SK-N-SH (cell line): ENCODE measurements at regions not wholly inside any gene's neighbourhood (a gene's known extent, or its start where the extent isn't known, plus 50 kb on each side); places are given as distances from the start of the nearest gene placed in this dataset.

ENCODE experiments used
- CTCF ChIA-PET: fragments of 300-600, 350-600 bp; formaldehyde crosslinking; extraction: SDS; loops from one replicate; lab custom pipeline; 2021; lab: Yijun Ruan, JAX
- POLR2A ChIA-PET: fragments of 350-600 bp; sonication (Branson Sonifier 250); formaldehyde crosslinking; extraction: SDS; loops from one replicate; lab custom pipeline; 2020; ENCODE audit warnings: antibody characterized with exemption, inconsistent platforms; lab: Yijun Ruan, JAX
- DNase-seq: peaks from one replicate; pipeline ENCODE4 v3.0.0; 2012
- H2AFZ ChIP-seq: fragments of 200-600 bp; sonication (generic); 2 replicates; pipeline ENCODE4 v1.8.1; 2016; ENCODE audit warnings: antibody characterized with exemption, mild to moderate bottlenecking, low read depth
- H3F3A ChIP-seq: fragments of 200-600 bp; sonication (generic); replicated peaks from 2 replicates; pipeline ENCODE3; 2016; ENCODE audit warnings: antibody characterized with exemption, mild to moderate bottlenecking; ENCODE audit not compliant: insufficient read depth
- H3K27ac ChIP-seq, 2 experiments: fragments of 200-500 bp in 1 of 2; fragments of 200-600 bp in 1 of 2; sonication (Bioruptor generic) in 1 of 2; sonication (generic), shearing (Covaris generic) in 1 of 2; 2 replicates each; pipeline versions ENCODE4 v1.5.1 to v1.6.1; 2014 to 2016; ENCODE audit warnings: low read depth in 2 of 2, inconsistent platforms in 1 of 2, low read length in 1 of 2, mild to moderate bottlenecking in 1 of 2, mixed read lengths in 1 of 2
- H3K27me3 ChIP-seq: fragments of 200-600 bp; sonication (generic), shearing (Covaris generic); 2 replicates; pipeline ENCODE4 v1.6.1; 2016; ENCODE audit warnings: mixed run types; ENCODE audit not compliant: insufficient read depth
- H3K36me3 ChIP-seq, 2 experiments: fragments of 200-500 bp in 1 of 2; fragments of 200-600 bp in 1 of 2; sonication (Bioruptor generic) in 1 of 2; sonication (generic) in 1 of 2; replicated peaks in 1 of 2; 2 replicates each; pipeline versions ENCODE3 to v1.5.1; 2014 to 2016; ENCODE audit warnings: low read length in 1 of 2, mild to moderate bottlenecking in 1 of 2; ENCODE audit not compliant: insufficient read depth in 2 of 2, control insufficient read depth in 1 of 2
- H3K4me1 ChIP-seq, 2 experiments: fragments of 200-500 bp in 1 of 2; fragments of 200-600 bp in 1 of 2; sonication (Bioruptor generic) in 1 of 2; sonication (generic), shearing (Covaris generic) in 1 of 2; 2 replicates each; pipeline versions ENCODE4 v1.5.1 to v1.6.1; 2014 to 2016; ENCODE audit warnings: low read depth in 1 of 2, low read length in 1 of 2, mixed run types in 1 of 2; ENCODE audit not compliant: insufficient read depth in 2 of 2, control insufficient read depth in 1 of 2
- H3K4me2 ChIP-seq: fragments of 200-600 bp; sonication (generic), shearing (Covaris generic); 2 replicates; pipeline ENCODE4 v1.6.1; 2017; ENCODE audit warnings: mixed run types
- H3K4me3 ChIP-seq, 2 experiments: fragments of 200-500 bp in 1 of 2; fragments of 200-600 bp in 1 of 2; sonication (Bioruptor generic) in 1 of 2; sonication (generic), shearing (Covaris generic) in 1 of 2; 2 replicates each; pipeline versions ENCODE4 v1.5.1 to v1.8.1; 2014 to 2016; ENCODE audit warnings: low read depth in 2 of 2, inconsistent platforms in 1 of 2, low read length in 1 of 2, mild to moderate bottlenecking in 1 of 2, mixed read lengths in 1 of 2, moderate library complexity in 1 of 2
- H3K79me2 ChIP-seq: fragments of 200-600 bp; sonication (generic); 2 replicates; pipeline ENCODE4 v1.8.1; 2017; ENCODE audit warnings: mild to moderate bottlenecking; ENCODE audit not compliant: insufficient read depth
- H3K9ac ChIP-seq: fragments of 200-600 bp; sonication (generic); 2 replicates; pipeline ENCODE4 v1.6.1; 2017; ENCODE audit warnings: mixed run types
- H3K9me2 ChIP-seq: fragments of 200-600 bp; sonication (generic); 2 replicates; pipeline ENCODE4 v1.6.1; 2017; ENCODE audit warnings: mixed run types
- H3K9me3 ChIP-seq: fragments of 200-600 bp; sonication (generic); 2 replicates; pipeline ENCODE4 v1.6.1; 2017; ENCODE audit warnings: mixed run types, mild to moderate bottlenecking, moderate library complexity
- H4K20me1 ChIP-seq: fragments of 200-600 bp; sonication (generic); 2 replicates; pipeline ENCODE4 v1.6.1; 2017; ENCODE audit warnings: mild to moderate bottlenecking, mixed run types; ENCODE audit not compliant: insufficient read depth
- ELF1 ChIP-seq: IDR thresholded peaks from 2 replicates; pipeline ENCODE4 v1.4.0; 2012
- EZH2phosphoT487 ChIP-seq: fragments of 200-600 bp; sonication (generic); IDR thresholded peaks from 2 replicates; pipeline ENCODE4 v1.6.1; 2017; ENCODE audit warnings: low read depth, mixed run types, mild to moderate bottlenecking, antibody characterized with exemption, moderate library complexity, borderline replicate concordance
- FOXJ3 ChIP-seq: sonication (generic); formaldehyde crosslinking; IDR thresholded peaks from 2 replicates; pipeline ENCODE4 v1.5.1; 2020; ENCODE audit warnings: mild to moderate bottlenecking, missing genetic modification reagents
- GABPA ChIP-seq: IDR thresholded peaks from 2 replicates; pipeline ENCODE4 v1.4.0; 2012; ENCODE audit warnings: low read depth, mild to moderate bottlenecking
- JUND ChIP-seq: IDR thresholded peaks from 2 replicates; pipeline ENCODE4 v1.4.0; 2012
- MAX ChIP-seq: IDR thresholded peaks from 2 replicates; pipeline ENCODE4 v1.4.0; 2012; ENCODE audit warnings: low read depth
- MEF2A ChIP-seq: IDR thresholded peaks from 2 replicates; pipeline ENCODE4 v1.4.0; 2012; ENCODE audit warnings: low read depth, borderline replicate concordance
- MXI1 ChIP-seq: IDR thresholded peaks from 2 replicates; pipeline ENCODE4 v1.6.1; 2012; ENCODE audit warnings: mild to moderate bottlenecking, low read depth, low read length, improper control_type of control experiment
- NRF1 ChIP-seq: IDR thresholded peaks from 2 replicates; pipeline ENCODE4 v1.6.1; 2012; ENCODE audit warnings: low read depth, mild to moderate bottlenecking, low read length
- PBX3 ChIP-seq: IDR thresholded peaks from 2 replicates; pipeline ENCODE4; 2012
- REST ChIP-seq: IDR thresholded peaks from 2 replicates; pipeline ENCODE4 v1.6.1; 2012; ENCODE audit warnings: mild to moderate bottlenecking, low read depth, low read length, moderate library complexity
- RFX5 ChIP-seq: IDR thresholded peaks from 2 replicates; pipeline ENCODE4 v1.6.1; 2012; ENCODE audit warnings: mild to moderate bottlenecking, improper control_type of control experiment, low read length
- SMC3 ChIP-seq: IDR thresholded peaks from 2 replicates; pipeline ENCODE4 v1.6.1; 2012; ENCODE audit warnings: low read depth, low read length, improper control_type of control experiment
- TAF1 ChIP-seq: IDR thresholded peaks from 2 replicates; pipeline ENCODE4 v1.6.1; 2012; ENCODE audit warnings: low read depth, mild to moderate bottlenecking, low read length, moderate library complexity, borderline replicate concordance
- USF2 ChIP-seq: fragments of 150-350 bp; IDR thresholded peaks from 2 replicates; pipeline ENCODE4 v1.6.1; 2017; ENCODE audit warnings: antibody characterized with exemption, low read length, low read depth, borderline replicate concordance
- YY1 ChIP-seq: IDR thresholded peaks from 2 replicates; pipeline ENCODE4 v1.4.0; 2012; ENCODE audit warnings: low read depth, mild to moderate bottlenecking
- WGBS: methylation state at CpG from one replicate; pipeline ENCODE4 v1.1.6; 2017; ENCODE audit warnings: low lambda C conversion rate; 5-methylcytosine and 5-hydroxymethylcytosine counted together

GRCh38 chr7:115850774-115851173 is 179.8 kb downstream of the TFEC start:
- no peaks in the 10 kb centered on the region for H3F3A ChIP-seq
- H3K9ac ChIP-seq, result no peak overlapping the region
- H3K27me3 ChIP-seq, result peaks cover 6% of the 10 kb centered on the region; the same call in 1 of the 2 replicates
- DNase-seq, result no peak
- WGBS, result 1% methylated on average over 3 of the region's 3 CpGs
- H2AFZ ChIP-seq, result no peak overlapping the region
- CTCF ChIA-PET, result interaction anchor here (1.0 to 1.4 kb wide), 2 partner anchors 74 to 288 kb away, joined by 3 read pairs; no protein-coding TSS in a partner anchor
- no peaks in the 10 kb centered on the region for H3K9me2 ChIP-seq
- H3K4me2 ChIP-seq, result no peak overlapping the region
- no peaks in the 10 kb centered on the region for H4K20me1 ChIP-seq
- no peaks in the 10 kb centered on the region for H3K4me1 ChIP-seq
- TF ChIP-seq FOXJ3 (CRISPR knock-in tag), result no peak
- TF ChIP-seq USF2, result no peak
- no peak for TF ChIP-seq PBX3
- no peak for TF ChIP-seq RFX5
- TF ChIP-seq GABPA, result no peak
- no peak for TF ChIP-seq MEF2A
- no peak for TF ChIP-seq MAX
- no peak for TF ChIP-seq TAF1
- TF ChIP-seq NRF1, result no peak
- TF ChIP-seq MXI1, result no peak
- TF ChIP-seq JUND, result no peak
- no peak for TF ChIP-seq ELF1
- TF ChIP-seq SMC3, result no peak
- no peak for TF ChIP-seq YY1
- TF ChIP-seq REST, result no peak
- no peak for TF ChIP-seq EZH2phosphoT487
- H3K9me3 ChIP-seq, result no peaks in the 10 kb centered on the region
- no peaks in the 10 kb centered on the region for H3K36me3 ChIP-seq
- POLR2A ChIA-PET, result no interaction called here
- H3K4me3 ChIP-seq, result no peak overlapping the region
- H3K79me2 ChIP-seq, result no peaks in the 10 kb centered on the region
- no peak overlapping the region for H3K27ac ChIP-seq
